ENCODE measurements at regions not wholly inside any gene's neighbourhood (a gene's known extent, or its start where the extent isn't known, plus 50 kb on each side); places are given as distances from the start of the nearest gene placed in this dataset.

GRCh38 chr14:104496095-104496494 is 83.5 kb upstream of the C14orf180 start:
- intact Hi-C loops (cut with micrococcal nuclease), result no loop called here
- Histone ChIP-seq H3K9me2 (ENCODE audit: insufficient read depth) (no peaks in the 10 kb centered on the region), H3K4me1 (ENCODE audit: control insufficient read depth in 1 of 2, insufficient read depth in 2 of 2, low read length in 2 of 2) (no peaks in the 10 kb centered on the region), H3K4me3 (replicated peaks in 1 of 2; ENCODE audit: low read depth in 1 of 2, low read length in 2 of 2) (no peak overlapping the region), H2AFZ (ENCODE audit: low read depth, low read length, poor library complexity, severe bottlenecking) (no peak overlapping the region), H4K20me1 (ENCODE audit: insufficient read depth) (no peaks in the 10 kb centered on the region), H3K9ac (ENCODE audit: low read length) (no peak overlapping the region), H3K27me3 (ENCODE audit: insufficient read depth, low read length) (no peaks in the 10 kb centered on the region), H3K36me3 (ENCODE audit: control insufficient read depth in 1 of 2, insufficient read depth in 2 of 2, low read length in 2 of 2) (no peaks in the 10 kb centered on the region), H3K79me2 (ENCODE audit: insufficient read depth, low read length) (no peaks in the 10 kb centered on the region), H3K4me2 (ENCODE audit: low read length) (no peak overlapping the region), H3K27ac (ENCODE audit: low read depth, low read length) (no peak overlapping the region), H3K9me3 (ENCODE audit: control insufficient read depth in 1 of 2, insufficient read depth in 1 of 2, low read depth in 1 of 2, low read length in 2 of 2) (no peaks in the 10 kb centered on the region; a peak in 2 of 4 replicates)
- no peak for DNase-seq (ENCODE audit: low read depth, low spot score)
- no peak for ATAC-seq
- ChIA-PET CTCF (no interaction called here), POLR2A (no interaction called here), RAD21 (ENCODE audit: low non-redundant PET in 1 of 2, low total read pairs in 2 of 2, uncharacterized antibody in 2 of 2, unreplicated experiment in 2 of 2) (no interaction called here)
- TF ChIP-seq POLR2AphosphoS5 (IDR thresholded peaks at IDR 0.05; ENCODE audit: low read depth, low read length) (no peak), CEBPB (IDR thresholded peaks at IDR 0.05; ENCODE audit: low read depth) (no peak), CBX3 (IDR thresholded peaks at IDR 0.05; ENCODE audit: low read depth) (no peak), ZFX (IDR thresholded peaks at IDR 0.05) (no peak), SIN3A (IDR thresholded peaks at IDR 0.05; ENCODE audit: low read depth) (no peak)
- BruUV-seq (replicated peaks), result no TSS peak

- H3K79me2 ChIP-seq (ENCODE audit: insufficient read depth, low read length), result no peaks in the 10 kb centered on the region
- H3K9ac ChIP-seq (ENCODE audit: low read length), result no peak overlapping the region
- no peak overlapping the region for H2AFZ ChIP-seq (ENCODE audit: low read depth, low read length, poor library complexity, severe bottlenecking)
- no peaks in the 10 kb centered on the region for H3K9me2 ChIP-seq (ENCODE audit: insufficient read depth)
- H3K27me3 ChIP-seq (ENCODE audit: insufficient read depth, low read length), result no peaks in the 10 kb centered on the region
- no peaks in the 10 kb centered on the region for H3K36me3 ChIP-seq (ENCODE audit: control insufficient read depth in 1 of 2, insufficient read depth in 2 of 2, low read length in 2 of 2)
- H3K4me2 ChIP-seq (ENCODE audit: low read length), result no peak overlapping the region
- CTCF ChIA-PET, result no interaction called here
- intact Hi-C loops (cut with micrococcal nuclease), result no loop called here
- RAD21 ChIA-PET (ENCODE audit: low non-redundant PET in 1 of 2, low total read pairs in 2 of 2, uncharacterized antibody in 2 of 2, unreplicated experiment in 2 of 2), result no interaction called here
- H3K9me3 ChIP-seq (ENCODE audit: control insufficient read depth in 1 of 2, insufficient read depth in 1 of 2, low read depth in 1 of 2, low read length in 2 of 2), result no peaks in the 10 kb centered on the region; a peak in 3 of 4 replicates
- no peaks in the 10 kb centered on the region for H3K4me1 ChIP-seq (ENCODE audit: control insufficient read depth in 1 of 2, insufficient read depth in 2 of 2, low read length in 2 of 2)
- no peak overlapping the region for H3K27ac ChIP-seq (ENCODE audit: low read depth, low read length)
- no peak overlapping the region for H3K4me3 ChIP-seq (replicated peaks in 1 of 2; ENCODE audit: low read depth in 1 of 2, low read length in 2 of 2)
- H4K20me1 ChIP-seq (ENCODE audit: insufficient read depth), result no peaks in the 10 kb centered on the region
- POLR2A ChIA-PET, result no interaction called here
- no peak for ATAC-seq
- BruUV-seq (replicated peaks), result no TSS peak
- no peak for DNase-seq (ENCODE audit: low read depth, low spot score)
- TF ChIP-seq CEBPB (IDR thresholded peaks at IDR 0.05; ENCODE audit: low read depth) (no peak), POLR2A (IDR thresholded peaks at IDR 0.05; ENCODE audit: borderline replicate concordance, extremely low read depth, insufficient read depth, insufficient read length) (no peak), ATF3 (IDR thresholded peaks at IDR 0.05) (no peak), EZH2 (IDR thresholded peaks at IDR 0.05) (no peak), SP1 (IDR thresholded peaks at IDR 0.05; ENCODE audit: low read depth) (no peak), REST (IDR thresholded peaks at IDR 0.05; ENCODE audit: low read depth) (no peak), RAD21 (IDR thresholded peaks at IDR 0.05; ENCODE audit: low read depth) (no peak), ZFX (IDR thresholded peaks at IDR 0.05) (no peak), TCF7L2 (IDR thresholded peaks at IDR 0.05; ENCODE audit: borderline replicate concordance, extremely low read depth, insufficient read depth, insufficient read length) (no peak), POLR2AphosphoS5 (IDR thresholded peaks at IDR 0.05; ENCODE audit: low read depth, low read length) (no peak), EZH2phosphoT487 (IDR thresholded peaks at IDR 0.05; ENCODE audit: borderline replicate concordance) (no peak), SIN3A (IDR thresholded peaks at IDR 0.05; ENCODE audit: low read depth) (no peak)
- TF ChIP-seq, protein P1, sequence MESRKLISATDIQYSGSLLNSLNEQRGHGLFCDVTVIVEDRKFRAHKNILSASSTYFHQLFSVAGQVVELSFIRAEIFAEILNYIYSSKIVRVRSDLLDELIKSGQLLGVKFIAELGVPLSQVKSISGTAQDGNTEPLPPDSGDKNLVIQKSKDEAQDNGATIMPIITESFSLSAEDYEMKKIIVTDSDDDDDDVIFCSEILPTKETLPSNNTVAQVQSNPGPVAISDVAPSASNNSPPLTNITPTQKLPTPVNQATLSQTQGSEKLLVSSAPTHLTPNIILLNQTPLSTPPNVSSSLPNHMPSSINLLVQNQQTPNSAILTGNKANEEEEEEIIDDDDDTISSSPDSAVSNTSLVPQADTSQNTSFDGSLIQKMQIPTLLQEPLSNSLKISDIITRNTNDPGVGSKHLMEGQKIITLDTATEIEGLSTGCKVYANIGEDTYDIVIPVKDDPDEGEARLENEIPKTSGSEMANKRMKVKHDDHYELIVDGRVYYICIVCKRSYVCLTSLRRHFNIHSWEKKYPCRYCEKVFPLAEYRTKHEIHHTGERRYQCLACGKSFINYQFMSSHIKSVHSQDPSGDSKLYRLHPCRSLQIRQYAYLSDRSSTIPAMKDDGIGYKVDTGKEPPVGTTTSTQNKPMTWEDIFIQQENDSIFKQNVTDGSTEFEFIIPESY (IDR thresholded peaks at IDR 0.05; ENCODE audit: extremely low read depth, insufficient replicate concordance, low read length), result no peak
Observed at GRCh38 chr14:104499784-104500760, 79.5 kb upstream of the C14orf180 start.
